Stimulated activated CD4-positive, alpha-beta T cell treated with anti-CD3 and anti-CD28 coated beads, TNF-alpha, amount 100 ng/mL, for 48 hours (primary cell): ENCODE measurements at regions not wholly inside any gene's neighbourhood (a gene's known extent, or its start where the extent isn't known, plus 50 kb on each side); places are given as distances from the start of the nearest gene placed in this dataset.
"Not testable (repeated sequence)": the region's sequence is repeated elsewhere in the genome, so short reads cannot be mapped to it uniquely, and the experiment has no call there.

ENCODE experiments used
- DNase-seq, 3 donors: peaks; one replicate each; pipeline ENCODE4 v3.0.0-alpha.2; 2020; ENCODE audit warnings: low read depth in 3 of 3

DNA sequence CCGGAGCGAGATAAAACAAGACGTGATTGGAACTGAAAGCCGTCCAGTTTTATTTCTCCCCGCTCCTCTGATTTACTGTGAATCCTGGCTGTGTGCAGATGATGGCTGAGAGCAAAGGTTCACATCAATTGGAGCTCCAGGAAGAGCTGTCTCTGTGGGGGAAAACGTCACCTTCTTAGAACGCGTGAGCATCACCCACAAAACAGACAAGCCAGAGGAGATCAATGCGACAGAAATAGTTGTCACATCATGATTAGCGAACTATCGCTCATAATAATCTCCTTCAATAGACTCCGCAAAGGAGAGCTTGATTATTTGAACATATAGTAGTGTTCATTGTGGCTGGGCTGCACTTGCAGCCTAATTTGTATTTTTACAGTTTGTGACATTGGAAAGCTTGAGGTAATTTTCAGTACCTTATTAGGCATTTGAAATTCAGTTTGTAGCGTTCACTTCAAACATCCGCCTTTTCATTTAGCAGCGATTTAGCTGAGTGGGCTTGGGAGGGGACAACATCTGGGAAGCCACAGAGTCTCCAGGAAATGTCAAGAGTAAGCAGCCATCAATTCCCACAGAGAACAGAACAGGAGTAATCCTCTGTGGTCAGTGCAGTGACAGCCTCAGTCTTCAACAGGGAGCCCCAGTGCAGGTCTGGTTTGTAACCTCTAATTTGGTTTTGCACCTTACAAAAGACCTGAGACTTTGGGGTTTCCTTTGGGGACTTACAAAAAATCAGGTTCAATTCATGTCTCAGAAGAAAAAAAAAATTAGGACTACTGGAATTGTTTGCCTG is 276.8 kb upstream of the PFKP start:
- no peak for DNase-seq

DNA sequence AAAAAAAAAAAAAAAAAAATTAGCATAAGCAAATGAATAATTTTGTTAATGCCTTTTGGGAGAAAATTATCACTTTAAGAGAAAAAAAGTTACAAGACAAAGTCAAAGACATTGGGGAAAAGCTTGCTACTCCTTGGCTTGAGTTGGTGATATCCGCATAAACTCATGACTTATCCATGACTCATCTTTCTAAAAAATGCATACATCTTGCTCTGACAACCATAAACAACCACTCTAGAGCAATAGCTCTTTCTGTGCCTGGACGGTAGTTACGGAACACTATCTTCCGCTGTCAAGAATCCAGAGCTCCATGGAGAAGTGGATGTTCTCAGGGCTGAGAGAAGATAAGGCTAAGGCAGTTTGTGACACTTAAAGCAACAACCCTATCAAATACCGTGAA is 281.1 kb upstream of the PFKP start:
- no peak for DNase-seq

DNA sequence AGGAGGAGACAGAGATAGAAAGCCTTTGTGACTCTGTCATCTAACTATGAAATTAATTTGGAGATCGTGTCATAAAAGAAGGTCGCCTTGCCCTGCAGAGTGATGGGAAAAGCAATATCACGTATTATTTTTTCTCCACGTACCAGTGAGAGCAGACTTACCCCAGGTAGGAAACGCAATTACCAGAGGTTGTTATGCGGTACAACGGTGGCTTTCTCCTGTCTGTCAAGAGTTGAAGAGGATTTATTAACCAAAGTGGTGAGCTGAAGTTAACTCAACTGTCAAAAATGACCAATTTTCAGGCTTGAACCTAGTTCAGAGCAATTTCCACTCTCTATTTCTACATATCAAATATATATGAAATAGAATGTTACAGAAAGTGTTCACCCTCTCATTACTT is 282.6 kb upstream of the PFKP start:
- no peak for DNase-seq

DNA sequence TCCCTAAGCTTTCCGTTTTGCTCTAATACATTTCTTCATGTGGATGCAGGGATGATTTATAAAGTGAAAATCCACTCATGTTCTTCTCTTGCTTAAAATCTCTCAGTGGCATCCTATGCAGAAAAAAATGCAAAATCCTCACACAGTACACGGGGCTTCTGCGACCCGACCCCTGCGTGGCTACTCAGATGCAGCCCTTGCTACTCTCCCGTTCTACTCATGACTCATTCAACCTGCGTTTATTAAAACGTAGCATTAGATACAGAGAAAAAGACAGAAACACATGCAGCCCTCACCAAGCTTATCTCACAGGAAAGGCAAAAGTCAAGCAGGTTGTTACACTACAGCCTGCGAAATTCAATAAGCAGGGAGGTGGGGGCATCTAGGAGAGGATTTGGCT is 284.4 kb upstream of the PFKP start:
- no peak for DNase-seq

DNA sequence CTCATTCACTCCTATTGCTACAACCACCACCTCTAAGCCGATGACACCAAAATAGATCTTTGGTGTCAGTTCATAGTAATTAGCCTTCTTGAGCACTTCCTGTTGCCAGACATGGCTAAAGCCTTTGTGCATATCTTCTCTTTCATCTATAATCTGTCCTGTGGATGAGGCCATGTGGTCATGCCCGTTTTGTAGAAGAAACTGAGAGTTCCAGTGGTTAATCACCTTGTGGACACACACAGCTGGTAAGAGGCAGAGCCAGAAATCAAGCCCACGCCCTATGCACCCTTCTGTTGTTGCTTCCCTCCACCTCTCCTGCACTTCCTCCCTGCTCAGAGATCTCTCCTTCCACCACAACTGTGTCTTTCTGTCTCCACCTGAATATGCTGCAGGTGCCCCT is 285.1 kb upstream of the PFKP start:
- DNase-seq: no peak

DNA sequence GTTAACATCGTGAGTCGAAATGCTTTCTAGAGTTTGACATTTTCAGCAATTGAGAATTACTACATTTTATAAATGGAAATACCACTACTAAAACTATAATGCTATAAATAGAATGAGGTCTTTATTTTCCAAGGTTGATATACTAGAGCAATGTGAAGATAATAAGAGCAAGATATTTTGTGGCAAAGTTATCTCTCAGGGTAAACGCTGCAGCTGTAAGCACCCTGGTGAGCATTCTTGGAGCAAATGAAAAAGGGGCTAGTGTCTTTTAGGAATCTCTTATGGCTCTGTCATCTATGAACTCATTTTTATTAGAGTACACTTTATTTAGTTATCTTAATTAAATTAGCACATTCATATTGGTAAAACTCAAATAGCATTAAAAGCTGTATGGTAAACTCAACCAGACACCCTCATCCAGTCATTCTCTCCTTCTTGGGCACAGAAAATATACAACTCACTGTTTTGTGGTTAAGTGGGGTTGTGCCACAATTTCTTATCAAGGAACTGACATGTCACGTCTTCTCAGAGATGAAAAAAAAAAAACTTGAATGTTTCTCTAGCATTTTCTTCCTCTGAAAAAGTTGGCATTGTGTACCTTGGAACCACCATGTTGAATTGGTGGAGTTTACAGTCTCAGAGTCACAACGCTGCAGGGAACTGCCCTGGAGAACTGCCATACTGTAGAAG is 289.5 kb upstream of the PFKP start:
- no peak for DNase-seq

DNA sequence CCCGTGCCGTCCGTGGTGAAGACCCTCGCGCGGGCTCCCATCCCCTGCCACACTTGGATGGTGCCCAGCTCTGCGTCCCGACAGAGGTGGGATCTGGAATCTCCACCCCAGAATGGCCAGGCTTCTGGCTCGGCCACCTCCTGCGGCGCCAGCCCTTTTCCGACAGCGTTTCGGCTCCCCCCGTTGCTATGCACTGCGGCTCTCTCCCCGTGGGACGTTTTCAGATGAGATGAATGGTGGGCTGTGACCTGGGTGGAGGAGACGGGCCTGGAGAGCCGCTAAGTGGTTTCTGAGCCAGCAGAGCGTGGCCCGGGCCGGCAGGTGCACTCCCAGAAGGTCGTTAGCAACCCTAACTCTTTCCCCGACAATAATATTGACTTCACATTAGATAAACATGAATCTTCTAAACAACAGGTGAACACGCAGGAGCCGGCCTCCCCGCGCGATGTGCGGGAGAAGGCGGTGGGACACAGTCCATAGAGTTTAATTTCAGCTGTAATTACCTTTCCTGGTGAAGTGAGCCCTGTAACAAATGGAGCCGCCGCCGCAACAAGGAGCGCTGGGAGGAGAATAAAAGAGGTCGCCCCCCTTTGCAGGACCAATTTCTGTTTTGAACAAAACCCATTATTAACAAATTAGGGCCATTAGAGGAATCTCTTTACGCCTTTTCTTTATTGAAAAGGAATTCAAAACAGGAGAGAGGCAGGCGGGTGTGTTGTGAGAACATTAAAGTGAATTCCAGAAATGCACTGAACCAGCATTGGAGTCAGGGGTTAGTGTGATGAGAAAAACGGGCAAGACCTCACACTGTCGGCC is 294.3 kb upstream of the PFKP start:
- no peak for DNase-seq

DNA sequence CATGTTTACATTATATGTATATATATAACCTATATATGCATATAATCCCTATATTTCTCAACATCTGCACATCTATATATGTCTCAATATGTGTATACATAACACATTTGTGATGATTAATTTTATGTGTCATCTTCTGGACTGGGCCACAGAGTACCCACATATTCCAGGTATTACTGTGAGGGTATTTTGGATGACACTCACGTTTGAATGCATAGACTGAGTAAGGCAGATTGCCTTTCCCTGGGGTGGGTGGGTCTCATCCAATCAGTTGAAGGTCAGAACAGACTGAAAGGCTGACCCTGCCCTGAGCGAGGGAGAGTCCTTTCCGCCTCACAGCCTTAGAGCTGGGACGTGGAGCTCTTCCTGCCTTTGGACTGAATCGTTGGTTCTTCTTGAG is 295.2 kb upstream of the PFKP start:
- DNase-seq: no peak

DNA sequence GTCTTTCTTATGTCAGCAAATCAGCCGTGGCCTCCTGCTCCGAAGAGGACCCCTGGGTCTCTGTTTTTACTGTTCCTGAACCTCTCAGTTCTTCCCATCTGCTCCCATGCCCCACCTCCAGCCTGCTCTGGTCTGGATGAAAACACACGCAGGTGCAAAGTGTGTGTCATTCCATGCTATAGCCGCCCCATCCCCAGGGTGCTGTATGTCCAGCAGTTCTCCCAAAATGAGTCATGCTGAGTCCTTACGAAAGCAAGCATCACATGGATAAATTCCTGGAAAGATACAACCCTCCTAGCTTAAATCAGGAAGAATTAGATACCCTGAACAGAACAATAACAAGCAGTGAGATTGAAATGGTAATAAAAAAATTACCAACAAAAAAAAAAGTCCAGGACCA is 300.1 kb upstream of the PFKP start:
- DNase-seq: not testable (repeated sequence)

DNA sequence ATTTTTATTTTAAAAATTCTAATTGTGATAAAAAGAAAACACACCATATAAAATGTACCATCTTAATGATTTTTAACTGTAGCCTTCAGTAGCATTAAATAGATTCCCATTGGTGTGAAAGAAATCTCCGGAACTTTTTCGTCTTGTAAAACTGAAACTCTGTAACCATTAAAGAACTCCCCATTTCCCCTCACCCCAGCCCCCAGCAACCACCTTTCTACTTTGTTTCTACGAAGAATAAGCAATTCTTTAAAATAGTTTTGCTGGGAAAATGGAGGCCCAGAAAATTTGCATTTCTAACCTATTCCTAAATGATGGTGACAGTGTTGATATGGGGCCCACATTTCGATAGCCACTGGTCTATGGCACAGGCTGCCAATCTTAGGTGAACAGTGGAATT is 305.4 kb upstream of the PFKP start:
- DNase-seq: no peak

DNA sequence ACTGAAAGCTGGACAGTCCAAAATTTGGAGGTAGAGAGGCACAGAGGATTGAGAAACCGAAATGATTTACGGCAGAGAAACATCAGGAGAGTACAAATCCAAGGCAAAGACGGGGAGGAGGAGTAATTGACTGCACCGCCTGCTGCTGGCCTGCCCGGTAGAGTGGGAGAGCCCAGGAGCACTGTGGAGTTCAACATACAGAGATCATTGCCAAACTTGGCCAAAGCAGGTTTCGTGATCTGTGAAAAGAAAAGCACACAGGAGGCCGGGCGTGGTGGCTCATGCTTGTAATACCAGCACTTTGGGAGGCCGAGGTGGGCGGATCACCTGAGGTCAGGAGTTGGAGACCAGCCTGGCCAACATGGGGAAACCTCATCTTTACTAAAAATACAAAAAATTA is 306.0 kb upstream of the PFKP start:
- DNase-seq: no peak

DNA sequence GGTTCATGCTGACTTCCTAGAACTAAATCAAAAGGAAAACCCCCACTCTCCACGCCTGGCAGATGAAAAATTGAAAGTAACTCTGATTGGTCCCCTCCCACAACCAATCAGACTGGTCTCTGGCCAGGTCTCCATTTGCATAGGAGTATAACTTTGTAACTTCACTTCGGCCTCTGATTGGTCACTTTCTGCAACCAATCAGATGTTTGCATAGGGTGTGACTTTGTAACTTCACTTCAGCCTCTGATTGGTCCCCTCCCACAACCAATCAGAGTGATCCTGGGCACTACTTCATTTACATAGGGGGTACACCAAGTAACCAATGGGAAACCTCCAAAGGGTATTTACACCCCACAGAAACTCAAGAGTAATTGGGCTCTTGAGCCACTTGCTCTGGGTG is 306.6 kb upstream of the PFKP start:
- no peak for DNase-seq

DNA sequence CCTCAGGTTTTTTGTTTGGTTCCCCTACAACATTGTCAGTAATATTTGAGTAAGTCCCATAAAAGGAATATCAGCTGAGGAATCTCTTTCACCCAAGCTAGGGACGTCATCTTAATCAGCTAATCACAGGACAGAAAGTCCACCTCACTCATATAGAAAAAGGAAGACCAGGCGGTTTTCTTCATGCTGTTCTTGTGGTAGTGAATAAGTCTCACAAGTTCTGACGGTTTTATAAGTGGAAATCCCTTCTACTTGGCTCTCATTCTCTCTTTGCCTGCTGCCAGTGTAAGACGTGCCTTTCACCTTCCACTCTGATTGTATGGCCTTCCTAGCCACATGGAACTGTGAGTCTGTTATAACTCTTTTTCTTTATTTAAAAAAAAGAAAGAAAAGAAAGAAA is 308.1 kb upstream of the PFKP start:
- DNase-seq: no peak

DNA sequence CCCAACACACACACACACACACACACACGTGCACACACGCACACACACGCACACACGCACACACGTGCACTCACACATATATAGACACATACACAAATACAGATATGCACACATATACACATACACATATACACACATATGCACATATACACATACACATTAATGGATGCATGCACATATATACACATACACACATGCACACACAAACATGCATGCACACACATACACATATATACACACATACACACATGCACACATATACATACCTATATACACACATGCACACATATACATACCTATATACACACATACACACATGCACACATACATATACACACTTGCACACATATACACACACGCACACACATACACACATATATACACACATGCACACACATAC is 312.4 kb upstream of the PFKP start:
- no peak for DNase-seq

DNA sequence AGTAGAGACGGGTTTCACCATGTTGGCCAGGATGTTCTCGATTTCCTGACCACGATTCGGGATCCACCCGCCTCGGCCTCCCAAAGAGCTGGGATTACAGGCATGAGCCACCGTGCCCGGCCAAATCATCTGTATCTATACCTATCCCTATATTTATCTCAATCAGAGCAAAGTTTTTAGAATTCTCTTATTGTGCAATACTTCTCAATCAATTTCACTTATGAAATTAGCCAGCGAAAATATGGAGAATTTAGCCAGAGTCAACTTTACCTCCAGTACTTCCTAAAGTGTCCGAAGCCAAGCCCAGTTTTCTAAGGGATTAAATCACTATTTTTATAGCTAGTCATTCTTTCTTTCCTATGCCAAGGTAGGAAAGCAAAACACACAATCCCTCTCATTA is 319.1 kb upstream of the PFKP start:
- no peak for DNase-seq

DNA sequence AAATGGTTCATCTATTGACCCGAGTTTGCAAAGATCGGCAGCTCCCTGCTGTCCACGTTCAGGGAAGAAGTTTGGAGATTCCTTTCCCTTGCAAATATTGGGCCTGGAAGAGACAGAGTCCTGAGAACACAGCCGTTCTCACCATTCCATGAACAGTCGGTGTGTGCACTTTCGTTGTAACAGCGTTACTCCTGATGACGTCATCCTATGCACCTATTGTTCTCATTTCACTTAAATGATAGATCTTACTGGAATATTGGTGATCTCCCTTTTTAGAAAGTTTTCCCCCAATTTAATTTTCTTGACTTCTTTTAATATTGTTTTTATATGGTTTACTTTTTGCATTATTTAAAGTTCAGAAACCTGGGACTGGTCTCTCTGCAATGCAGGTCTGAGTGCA is 320.7 kb upstream of the PFKP start:
- DNase-seq: no peak

DNA sequence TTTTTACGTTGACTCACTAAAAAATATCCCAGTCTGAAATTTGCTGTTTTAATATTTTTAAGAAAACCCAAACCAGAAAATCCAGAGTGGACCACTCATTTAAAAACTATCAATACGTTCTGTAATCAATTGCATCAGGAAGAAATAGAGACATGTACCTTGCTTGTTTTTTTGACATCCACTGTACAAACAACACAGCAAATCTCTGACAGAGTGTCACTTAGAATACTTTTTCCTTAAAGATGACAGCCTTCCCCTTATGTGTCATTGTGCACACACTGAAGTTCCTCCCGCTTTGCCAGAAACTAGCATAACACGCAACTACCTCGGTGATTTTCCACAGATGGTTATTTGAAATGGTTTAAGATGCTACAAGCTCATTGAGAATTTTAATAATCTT is 321.7 kb upstream of the PFKP start:
- DNase-seq: no peak

DNA sequence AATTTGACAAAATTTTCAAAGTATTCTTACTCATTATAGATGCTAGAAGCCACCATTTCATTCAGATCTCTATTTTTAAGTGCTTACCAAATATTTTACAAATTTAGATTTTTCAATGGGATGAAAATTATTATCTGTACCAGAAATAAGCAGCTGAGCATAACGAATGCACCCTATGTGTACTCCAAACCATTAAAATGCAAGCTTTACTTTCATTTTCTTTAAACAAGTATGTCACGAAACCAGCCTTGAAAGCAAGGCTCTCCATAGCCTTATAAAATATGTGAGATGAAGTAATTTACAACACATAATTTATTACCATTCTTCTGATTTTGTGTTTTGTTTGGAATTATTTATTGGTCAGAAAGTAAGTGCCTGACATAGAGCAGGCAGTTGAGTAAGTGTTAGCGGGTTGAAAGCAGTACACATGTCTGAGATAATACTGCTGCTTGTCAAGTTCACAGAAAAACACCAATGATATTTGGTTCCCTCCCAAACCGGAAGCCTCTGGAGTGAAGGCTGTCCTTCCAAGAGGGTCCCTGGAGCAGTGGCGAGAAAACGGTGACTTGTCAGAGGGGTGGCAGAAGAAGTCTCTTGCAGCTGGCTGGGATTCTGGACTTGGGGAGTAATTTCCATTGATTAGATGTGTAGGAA is 322.7 kb upstream of the PFKP start:
- no peak for DNase-seq

DNA sequence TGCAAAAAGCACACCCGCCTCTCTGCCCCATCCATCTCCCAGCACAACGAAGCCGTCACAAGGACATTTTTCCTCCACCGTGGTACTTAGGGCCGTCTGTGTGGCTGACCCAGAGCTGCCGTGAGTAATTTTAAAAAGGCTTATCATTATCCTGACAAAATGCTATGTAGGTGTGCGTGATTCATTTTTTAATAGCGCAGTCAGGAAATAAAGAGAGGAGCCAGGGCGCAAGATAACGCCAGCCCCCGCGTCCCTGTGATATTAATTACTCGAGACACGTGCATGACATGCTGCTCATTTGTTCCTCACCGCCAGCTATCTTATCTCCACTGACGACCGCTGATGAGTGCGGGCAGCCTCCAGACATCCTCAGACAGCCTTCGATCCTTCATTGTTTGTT is 332.7 kb upstream of the PFKP start:
- DNase-seq: no peak

DNA sequence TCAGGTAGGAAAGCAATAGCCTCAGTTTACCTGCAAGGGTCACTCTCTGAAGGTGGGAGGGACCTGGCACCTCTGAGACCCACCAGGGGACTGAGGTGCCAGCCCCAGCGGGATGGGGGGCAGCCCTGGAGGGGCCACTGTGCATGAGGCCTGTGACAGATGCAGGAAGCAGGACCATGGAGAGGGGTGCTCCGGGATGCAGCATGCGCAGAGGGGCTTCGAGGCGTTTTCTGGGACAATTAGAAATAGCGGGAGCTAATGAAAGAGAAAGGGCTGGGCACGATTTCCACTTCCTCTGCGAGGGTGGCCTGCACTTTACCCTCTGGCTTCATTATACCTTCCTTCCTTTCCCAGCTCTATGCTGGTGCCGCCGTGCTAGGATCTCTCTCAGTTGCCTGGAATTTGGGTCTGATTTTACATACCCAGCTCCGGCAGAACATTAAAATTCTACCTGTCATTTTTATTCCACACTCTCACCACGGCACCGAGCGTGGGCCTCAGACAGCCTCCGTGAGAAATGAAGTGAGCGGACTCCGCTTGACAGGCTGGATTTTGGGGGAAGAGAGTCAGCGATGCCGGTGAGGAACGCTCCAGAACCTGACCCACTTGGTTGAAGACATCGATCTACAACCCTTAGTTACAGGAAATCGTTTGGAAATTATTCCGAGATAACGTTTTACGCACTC is 333.9 kb upstream of the PFKP start:
- no peak for DNase-seq

DNA sequence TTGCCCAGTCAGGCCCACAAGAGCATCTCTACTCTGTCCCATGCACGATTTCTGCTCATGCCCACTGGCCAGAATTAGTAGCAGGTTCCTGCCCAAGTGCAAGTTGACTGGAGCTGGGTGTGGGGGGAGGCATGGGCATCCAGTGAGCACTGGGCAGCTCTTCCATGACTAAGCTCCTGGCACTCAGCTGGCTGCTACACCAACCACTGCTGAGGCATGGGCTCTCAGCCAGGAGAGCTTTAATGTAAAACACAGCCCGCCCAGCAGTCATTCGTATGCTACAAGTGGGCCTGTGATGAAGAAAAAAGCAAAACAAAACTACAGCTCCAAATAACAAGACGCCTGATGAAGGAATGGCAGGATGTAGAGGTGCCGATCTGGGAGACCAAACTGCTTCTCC is 335.4 kb upstream of the PFKP start:
- DNase-seq: no peak

DNA sequence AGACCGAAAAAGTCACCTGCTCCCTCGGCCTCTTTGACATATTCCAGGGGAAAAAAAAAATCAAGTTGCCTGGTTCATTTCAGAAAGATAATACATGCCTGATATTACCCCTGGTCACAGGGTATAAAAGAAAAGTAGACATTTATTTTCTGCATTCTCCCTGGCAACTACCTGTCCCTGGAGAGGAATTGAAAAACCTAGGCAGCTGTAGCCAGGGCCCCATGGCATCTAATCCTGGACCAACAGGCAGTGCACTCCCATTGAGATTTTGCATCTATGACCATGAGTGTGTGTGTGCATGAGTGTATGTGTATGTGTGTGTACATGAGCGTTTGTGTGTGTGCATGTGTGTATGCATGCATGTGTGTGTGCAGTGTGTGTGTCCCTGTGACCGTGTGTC is 338.2 kb upstream of the PFKP start:
- DNase-seq: no peak
